Chondrocyte (in vitro differentiated cells): ENCODE measurements at regions not wholly inside any gene's neighbourhood (a gene's known extent, or its start where the extent isn't known, plus 50 kb on each side); places are given as distances from the start of the nearest gene placed in this dataset.

Experiments used
- DNase-seq: peaks from one replicate; pipeline ENCODE4 v3.0.0; 2021; ENCODE audit warnings: mixed read lengths, low spot score
- H3K27ac Mint-ChIP-seq: one replicate; pipeline ENCODE4 v1.8.0; 2021; ENCODE audit warnings: mild to moderate bottlenecking, moderate library complexity, mixed read lengths; ENCODE audit not compliant: unreplicated experiment
- H3K27me3 Mint-ChIP-seq: 2 replicates; pipeline ENCODE4 v1.8.0; 2021; ENCODE audit warnings: low read depth, mixed read lengths
- H3K36me3 Mint-ChIP-seq: 2 replicates; pipeline ENCODE4 v1.8.0; 2021; ENCODE audit warnings: low read depth, mixed read lengths
- H3K4me1 Mint-ChIP-seq: 2 replicates; pipeline ENCODE4 v1.8.0; 2021; ENCODE audit warnings: low read depth, mild to moderate bottlenecking, mixed read lengths
- H3K4me3 Mint-ChIP-seq: one replicate; pipeline ENCODE4 v1.8.0; 2021; ENCODE audit warnings: mild to moderate bottlenecking, moderate library complexity, mixed read lengths; ENCODE audit not compliant: unreplicated experiment
- H3K9me3 Mint-ChIP-seq: 2 replicates; pipeline ENCODE4 v1.8.0; 2021; ENCODE audit warnings: low read depth, mixed read lengths
- TF ChIP-seq, protein P1 (sequence below): fragments of 200-600 bp; sonication (generic); IDR thresholded peaks from 2 replicates; pipeline ENCODE4 v1.5.0; 2021; ENCODE audit warnings: antibody characterized with exemption, mild to moderate bottlenecking, moderate library complexity

DNA sequence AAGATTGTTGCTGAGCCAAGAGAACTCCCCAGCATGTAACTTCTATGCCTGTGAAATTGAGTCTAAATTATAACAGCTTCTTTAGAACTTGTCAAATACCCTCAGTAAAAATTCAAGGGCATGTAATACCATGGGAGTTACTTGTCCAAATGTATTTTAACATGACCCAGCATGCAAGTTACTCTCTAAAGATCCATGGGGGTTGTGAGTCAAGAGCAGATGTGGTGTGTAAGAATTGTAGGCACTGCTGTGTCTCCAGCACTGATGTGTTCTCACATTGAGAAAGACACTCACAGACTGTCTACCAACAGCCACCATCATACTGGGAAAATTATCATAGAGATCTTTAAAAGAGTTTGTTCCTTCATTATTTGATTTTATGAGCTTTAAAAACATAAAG lies 237.4 kb upstream of the IL1RAPL1 start:
- TF ChIP-seq, protein P1, sequence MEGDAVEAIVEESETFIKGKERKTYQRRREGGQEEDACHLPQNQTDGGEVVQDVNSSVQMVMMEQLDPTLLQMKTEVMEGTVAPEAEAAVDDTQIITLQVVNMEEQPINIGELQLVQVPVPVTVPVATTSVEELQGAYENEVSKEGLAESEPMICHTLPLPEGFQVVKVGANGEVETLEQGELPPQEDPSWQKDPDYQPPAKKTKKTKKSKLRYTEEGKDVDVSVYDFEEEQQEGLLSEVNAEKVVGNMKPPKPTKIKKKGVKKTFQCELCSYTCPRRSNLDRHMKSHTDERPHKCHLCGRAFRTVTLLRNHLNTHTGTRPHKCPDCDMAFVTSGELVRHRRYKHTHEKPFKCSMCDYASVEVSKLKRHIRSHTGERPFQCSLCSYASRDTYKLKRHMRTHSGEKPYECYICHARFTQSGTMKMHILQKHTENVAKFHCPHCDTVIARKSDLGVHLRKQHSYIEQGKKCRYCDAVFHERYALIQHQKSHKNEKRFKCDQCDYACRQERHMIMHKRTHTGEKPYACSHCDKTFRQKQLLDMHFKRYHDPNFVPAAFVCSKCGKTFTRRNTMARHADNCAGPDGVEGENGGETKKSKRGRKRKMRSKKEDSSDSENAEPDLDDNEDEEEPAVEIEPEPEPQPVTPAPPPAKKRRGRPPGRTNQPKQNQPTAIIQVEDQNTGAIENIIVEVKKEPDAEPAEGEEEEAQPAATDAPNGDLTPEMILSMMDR = no peak
- Mint-ChIP-seq H3K36me3 (no peaks in the 10 kb centered on the region), H3K27me3 (peaks cover 4% of the 10 kb centered on the region), H3K9me3 (peaks cover 2% of the 10 kb centered on the region), H3K4me3 (no peak overlapping the region), H3K27ac (no peak overlapping the region), H3K4me1 (no peaks in the 10 kb centered on the region)
- no peak for DNase-seq

DNA sequence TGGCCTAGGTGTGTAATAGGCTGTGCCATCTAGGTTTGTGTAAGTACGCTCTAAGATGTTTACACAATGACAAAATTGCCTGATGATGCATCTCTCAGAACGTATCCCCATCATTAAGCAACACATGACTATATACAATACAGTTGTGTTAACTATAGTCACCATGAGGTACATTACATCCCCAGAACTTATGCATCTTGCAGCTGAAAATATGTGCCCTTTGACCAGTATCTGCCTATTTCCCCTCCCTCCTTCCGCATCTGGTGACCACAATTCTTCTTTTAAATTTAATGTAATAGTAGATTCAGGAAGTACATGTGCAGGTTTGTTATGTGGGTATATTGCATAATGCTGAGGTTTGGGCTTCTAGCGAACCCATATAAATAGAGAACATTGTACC lies 239.8 kb upstream of the IL1RAPL1 start:
- Mint-ChIP-seq H3K4me3 (no peak overlapping the region), H3K36me3 (no peaks in the 10 kb centered on the region), H3K27me3 (peaks cover 4% of the 10 kb centered on the region), H3K27ac (no peak overlapping the region), H3K4me1 (no peaks in the 10 kb centered on the region), H3K9me3 (peaks cover 2% of the 10 kb centered on the region)
- TF ChIP-seq, protein P1 = no peak
- no peak for DNase-seq

DNA sequence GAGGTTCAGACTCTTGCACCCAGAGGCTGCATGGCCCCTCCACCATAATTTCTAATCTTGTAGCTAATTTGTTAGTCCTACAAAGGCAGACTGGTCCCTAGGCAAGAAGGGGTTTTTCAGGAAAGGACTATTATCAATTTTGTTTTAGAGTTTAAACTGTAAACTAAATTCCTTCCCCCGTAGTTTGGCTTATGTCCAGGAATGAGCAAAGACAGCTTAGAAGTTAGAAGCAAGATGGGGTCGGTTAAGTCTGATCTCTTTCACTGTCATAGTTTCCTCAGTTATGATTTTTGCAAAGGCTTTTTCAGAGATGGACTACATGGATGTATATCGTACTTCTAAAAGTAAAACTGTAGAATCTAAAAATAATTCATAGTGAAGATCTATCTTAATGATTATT lies 258.1 kb upstream of the IL1RAPL1 start:
- no peaks in the 10 kb centered on the region for H3K36me3 Mint-ChIP-seq
- H3K9me3 Mint-ChIP-seq = peaks cover 6% of the 10 kb centered on the region
- DNase-seq = no peak
- TF ChIP-seq, protein P1 = no peak
- no peaks in the 10 kb centered on the region for H3K4me1 Mint-ChIP-seq
- peaks cover 5% of the 10 kb centered on the region for H3K27me3 Mint-ChIP-seq
- no peak overlapping the region for H3K4me3 Mint-ChIP-seq
- no peak overlapping the region for H3K27ac Mint-ChIP-seq

DNA sequence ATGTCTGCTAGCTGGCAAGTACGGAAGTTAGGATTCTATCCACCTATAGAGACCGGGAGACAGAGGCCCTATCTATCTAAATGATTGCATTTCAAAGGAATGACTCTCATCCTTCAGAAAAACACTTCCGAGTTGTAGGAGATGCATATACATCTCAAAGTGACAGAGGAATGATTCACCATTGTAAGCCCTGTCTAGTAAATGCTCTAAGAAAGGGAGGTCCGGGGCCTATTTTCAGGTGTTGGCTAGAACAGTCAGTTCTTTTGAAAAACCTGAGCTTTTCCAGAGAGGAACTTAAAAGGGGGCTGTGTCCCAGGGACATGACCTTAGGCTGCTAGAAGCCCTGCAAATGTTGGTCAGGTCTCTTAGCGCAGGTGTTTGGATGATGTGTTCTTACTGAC lies 262.9 kb upstream of the IL1RAPL1 start:
- TF ChIP-seq, protein P1 = no peak
- Mint-ChIP-seq H3K4me3 (no peak overlapping the region), H3K36me3 (no peaks in the 10 kb centered on the region), H3K9me3 (peaks cover 14% of the 10 kb centered on the region), H3K27me3 (peaks cover 7% of the 10 kb centered on the region), H3K4me1 (no peaks in the 10 kb centered on the region), H3K27ac (no peak overlapping the region)
- no peak for DNase-seq

DNA sequence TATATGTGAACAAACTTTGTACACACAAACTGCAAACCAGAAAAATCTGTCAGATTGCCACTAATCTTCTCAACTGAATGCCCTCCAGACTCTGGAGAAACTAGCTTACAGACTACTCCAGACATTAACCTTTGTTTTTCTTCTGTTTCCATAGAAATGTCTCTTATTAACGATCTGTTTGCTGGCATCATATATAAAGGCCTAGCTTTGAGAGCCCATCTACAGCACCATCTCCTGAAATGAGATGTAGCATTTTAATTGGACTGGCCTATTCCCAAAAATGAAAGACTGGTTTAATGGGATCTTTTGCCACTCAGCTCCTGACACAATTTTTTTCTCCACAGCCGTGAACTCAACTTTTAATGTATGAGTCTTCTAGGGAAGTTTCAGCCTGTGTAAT lies 266.0 kb upstream of the IL1RAPL1 start:
- no peak overlapping the region for H3K27ac Mint-ChIP-seq
- no peak overlapping the region for H3K4me3 Mint-ChIP-seq
- peaks cover 32% of the 10 kb centered on the region for H3K9me3 Mint-ChIP-seq
- no peaks in the 10 kb centered on the region for H3K36me3 Mint-ChIP-seq
- no peaks in the 10 kb centered on the region for H3K4me1 Mint-ChIP-seq
- peaks cover 2% of the 10 kb centered on the region for H3K27me3 Mint-ChIP-seq
- DNase-seq = no peak
- TF ChIP-seq, protein P1 = no peak
